GM12874 (cell line): ENCODE measurements at regions not wholly inside any gene's neighbourhood (a gene's known extent, or its start where the extent isn't known, plus 50 kb on each side); places are given as distances from the start of the nearest gene placed in this dataset.

Experiments used
- CTCF ChIP-seq: IDR thresholded peaks from 2 replicates; pipeline ENCODE4 v1.5.1; 2011; ENCODE audit warnings: low read depth, mild to moderate bottlenecking, control low read depth, low read length, moderate library complexity; ENCODE audit not compliant: insufficient read depth

- no peak for TF ChIP-seq CTCF
Observed at GRCh38 chrX:69068301-69069085, 96.8 kb downstream of the PJA1 start.

- no peak for TF ChIP-seq CTCF
Observed at GRCh38 chrX:69067841-69068240, 97.4 kb downstream of the PJA1 start.

GRCh38 chrX:69066966-69067525, 98.2 kb downstream of the PJA1 start:
- no peak for TF ChIP-seq CTCF

- no peak for TF ChIP-seq CTCF
Observed at GRCh38 chrX:69066021-69066757, 99.1 kb downstream of the PJA1 start.

DNA sequence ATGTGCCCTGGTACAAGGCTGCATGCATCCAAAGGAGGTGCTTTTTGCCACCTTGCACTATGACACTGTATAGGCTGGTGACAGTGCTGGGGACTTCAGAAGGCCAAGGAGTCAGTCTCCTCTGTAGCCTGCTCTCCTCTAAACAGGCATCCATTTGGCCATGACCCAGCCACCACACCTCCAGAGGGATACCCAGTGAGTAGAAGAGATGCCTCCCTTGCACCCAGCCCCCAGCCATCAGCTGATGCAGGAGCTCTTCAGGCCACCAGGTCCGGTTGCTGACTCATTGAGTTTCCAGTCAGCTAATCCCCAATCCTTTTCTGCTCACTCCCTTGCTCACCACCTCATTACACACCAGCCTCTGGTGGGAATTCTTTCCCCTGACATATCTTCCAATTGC, 99.8 kb downstream of the PJA1 start:
- no peak for TF ChIP-seq CTCF

DNA sequence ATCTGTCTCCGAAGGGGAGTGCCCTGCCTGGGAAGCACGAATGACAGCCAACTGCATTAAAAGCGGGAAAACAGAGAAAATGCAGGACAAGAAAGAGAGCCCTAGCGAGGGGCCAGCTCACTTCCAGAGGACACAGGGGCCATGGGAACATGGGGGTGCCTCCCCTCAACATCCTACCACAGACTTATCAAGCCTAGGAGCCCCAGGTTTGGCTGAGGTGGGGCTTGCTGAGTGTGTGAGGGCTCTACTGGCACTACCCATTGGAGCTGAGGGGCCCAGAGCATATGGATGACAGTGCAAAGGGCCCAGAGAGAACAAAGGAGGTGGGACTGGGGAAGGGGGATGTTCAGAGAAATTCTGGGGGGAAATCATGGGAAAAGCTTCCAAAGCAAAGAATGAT, 101.8 kb downstream of the PJA1 start:
- TF ChIP-seq CTCF = no peak

DNA sequence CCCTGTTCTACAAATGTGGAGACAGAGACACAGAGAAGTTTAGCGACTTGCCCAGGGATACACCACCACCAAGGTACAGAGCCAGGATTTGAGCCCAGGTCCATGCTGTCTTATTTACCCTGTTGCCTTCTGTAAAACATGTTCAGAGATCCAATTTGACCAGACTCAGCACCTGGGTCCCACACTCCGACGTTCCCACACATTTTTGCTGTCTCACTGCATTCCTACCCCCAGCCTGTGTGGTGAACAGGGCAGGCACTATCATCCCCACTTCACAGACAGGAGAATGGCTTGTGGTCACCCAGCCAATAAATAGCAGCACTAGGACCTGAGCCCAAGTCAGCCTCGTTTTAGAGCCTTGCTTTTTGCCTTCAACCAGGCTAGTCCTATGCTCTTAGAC, 102.8 kb downstream of the PJA1 start:
- TF ChIP-seq CTCF = no peak
